ENCODE measurements at regions not wholly inside any gene's neighbourhood (a gene's known extent, or its start where the extent isn't known, plus 50 kb on each side); places are given as distances from the start of the nearest gene placed in this dataset.

- H3K9me3 ChIP-seq (ENCODE audit: insufficient read depth, low read depth, low read length): no peaks in the 10 kb centered on the region
- no peak overlapping the region for H2BK12ac ChIP-seq (ENCODE audit: low read length)
- no peaks in the 10 kb centered on the region for H3K36me3 ChIP-seq (ENCODE audit: control insufficient read depth in 1 of 2, insufficient read depth in 2 of 2, low read length in 2 of 2)
- no peak overlapping the region for H3K14ac ChIP-seq (ENCODE audit: low read length)
- no peaks in the 10 kb centered on the region for H3K27me3 ChIP-seq (ENCODE audit: insufficient read depth, low read length)
- no peak overlapping the region for H2AFZ ChIP-seq (ENCODE audit: insufficient read depth, low read length, poor library complexity)
- no peak overlapping the region for H2BK5ac ChIP-seq (ENCODE audit: low read depth, low read length, poor library complexity)
- H4K12ac ChIP-seq (ENCODE audit: low read depth, low read length): no peak overlapping the region
- DNase-seq: no peak
- H3K4me1 ChIP-seq (ENCODE audit: control insufficient read depth in 1 of 2, insufficient read depth in 2 of 2, low read length in 2 of 2): no peaks in the 10 kb centered on the region
- no peak overlapping the region for H3K18ac ChIP-seq (ENCODE audit: low read length)
- no peak overlapping the region for H3K9ac ChIP-seq (ENCODE audit: low read length)
- WGBS (ENCODE audit: extremely low coverage, insufficient coverage, insufficient read length): no CpG with 5 or more reads among the region's 23 CpGs
- no peak overlapping the region for H3K4ac ChIP-seq (ENCODE audit: low read depth, low read length)
- H2BK120ac ChIP-seq (ENCODE audit: insufficient read depth, low read length, poor library complexity): no peak overlapping the region
- H3K27ac ChIP-seq (ENCODE audit: low read depth, low read length): no peak overlapping the region
- H3K4me2 ChIP-seq (ENCODE audit: low read length): no peak overlapping the region
- no peak overlapping the region for H4K8ac ChIP-seq (ENCODE audit: low read depth, low read length)
- H3K4me3 ChIP-seq (ENCODE audit: low read depth, low read length): no peak overlapping the region
- no peak overlapping the region for H4K91ac ChIP-seq (ENCODE audit: low read depth, low read length)
- H2AK5ac ChIP-seq (ENCODE audit: low read length): no peak overlapping the region
- no peak overlapping the region for H3K23ac ChIP-seq (ENCODE audit: low read length)
- H3K79me2 ChIP-seq (ENCODE audit: control insufficient read depth, insufficient read depth, low read length, poor library complexity): no peaks in the 10 kb centered on the region
- H3K79me1 ChIP-seq (ENCODE audit: low read length): no peaks in the 10 kb centered on the region
These were observed 159.1 kb downstream of the OLFM1 start for GRCh38 chr9:135246248-135247205.

- no CpG with 5 or more reads among the region's 27 CpGs for WGBS (ENCODE audit: extremely low coverage, insufficient coverage, insufficient read length)
These were observed 159.9 kb downstream of the OLFM1 start for GRCh38 chr9:135247227-135247930.

GRCh38 chr9:135248111-135248510 lies 160.6 kb downstream of the OLFM1 start:
- no peak overlapping the region for H3K4me2 ChIP-seq (ENCODE audit: low read length)
- no peaks in the 10 kb centered on the region for H3K36me3 ChIP-seq (ENCODE audit: control insufficient read depth in 1 of 2, insufficient read depth in 2 of 2, low read length in 2 of 2)
- no peak overlapping the region for H2AK5ac ChIP-seq (ENCODE audit: low read length)
- H4K8ac ChIP-seq (ENCODE audit: low read depth, low read length): no peak overlapping the region
- no peaks in the 10 kb centered on the region for H3K27me3 ChIP-seq (ENCODE audit: insufficient read depth, low read length)
- H2AFZ ChIP-seq (ENCODE audit: insufficient read depth, low read length, poor library complexity): no peak overlapping the region
- H3K4ac ChIP-seq (ENCODE audit: low read depth, low read length): no peak overlapping the region
- H4K91ac ChIP-seq (ENCODE audit: low read depth, low read length): no peak overlapping the region
- H3K79me2 ChIP-seq (ENCODE audit: control insufficient read depth, insufficient read depth, low read length, poor library complexity): no peaks in the 10 kb centered on the region
- no peak overlapping the region for H3K14ac ChIP-seq (ENCODE audit: low read length)
- no peak overlapping the region for H2BK120ac ChIP-seq (ENCODE audit: insufficient read depth, low read length, poor library complexity)
- H3K9ac ChIP-seq (ENCODE audit: low read length): no peak overlapping the region
- H3K4me1 ChIP-seq (ENCODE audit: control insufficient read depth in 1 of 2, insufficient read depth in 2 of 2, low read length in 2 of 2): no peaks in the 10 kb centered on the region
- no peak overlapping the region for H2BK12ac ChIP-seq (ENCODE audit: low read length)
- no peak overlapping the region for H3K23ac ChIP-seq (ENCODE audit: low read length)
- H3K9me3 ChIP-seq (ENCODE audit: insufficient read depth, low read depth, low read length): peaks cover 2% of the 10 kb centered on the region
- no peak overlapping the region for H2BK5ac ChIP-seq (ENCODE audit: low read depth, low read length, poor library complexity)
- H4K12ac ChIP-seq (ENCODE audit: low read depth, low read length): no peak overlapping the region
- H3K18ac ChIP-seq (ENCODE audit: low read length): no peak overlapping the region
- no peak overlapping the region for H3K4me3 ChIP-seq (ENCODE audit: low read depth, low read length)
- no peak overlapping the region for H3K27ac ChIP-seq (ENCODE audit: low read depth, low read length)
- no CpG with 5 or more reads among the region's 8 CpGs for WGBS (ENCODE audit: extremely low coverage, insufficient coverage, insufficient read length)
- no peak for DNase-seq
- H3K79me1 ChIP-seq (ENCODE audit: low read length): no peaks in the 10 kb centered on the region

More at GRCh38 chr9:135247227-135247930, 159.9 kb downstream of the OLFM1 start:
- Histone ChIP-seq H3K4me1 (ENCODE audit: control insufficient read depth in 1 of 2, insufficient read depth in 2 of 2, low read length in 2 of 2) (no peaks in the 10 kb centered on the region), H2AK5ac (ENCODE audit: low read length) (no peak overlapping the region), H4K8ac (ENCODE audit: low read depth, low read length) (no peak overlapping the region), H3K79me1 (ENCODE audit: low read length) (no peaks in the 10 kb centered on the region), H3K79me2 (ENCODE audit: control insufficient read depth, insufficient read depth, low read length, poor library complexity) (no peaks in the 10 kb centered on the region), H3K9ac (ENCODE audit: low read length) (no peak overlapping the region), H2AFZ (ENCODE audit: insufficient read depth, low read length, poor library complexity) (no peak overlapping the region), H3K36me3 (ENCODE audit: control insufficient read depth in 1 of 2, insufficient read depth in 2 of 2, low read length in 2 of 2) (no peaks in the 10 kb centered on the region), H3K14ac (ENCODE audit: low read length) (no peak overlapping the region), H3K4ac (ENCODE audit: low read depth, low read length) (no peak overlapping the region), H2BK5ac (ENCODE audit: low read depth, low read length, poor library complexity) (no peak overlapping the region), H2BK120ac (ENCODE audit: insufficient read depth, low read length, poor library complexity) (no peak overlapping the region), H3K4me3 (ENCODE audit: low read depth, low read length) (no peak overlapping the region), H2BK12ac (ENCODE audit: low read length) (no peak overlapping the region), H3K9me3 (ENCODE audit: insufficient read depth, low read depth, low read length) (peaks cover 2% of the 10 kb centered on the region), H4K91ac (ENCODE audit: low read depth, low read length) (no peak overlapping the region), H3K23ac (ENCODE audit: low read length) (no peak overlapping the region), H3K4me2 (ENCODE audit: low read length) (no peak overlapping the region), H3K27me3 (ENCODE audit: insufficient read depth, low read length) (no peaks in the 10 kb centered on the region), H4K12ac (ENCODE audit: low read depth, low read length) (no peak overlapping the region), H3K27ac (ENCODE audit: low read depth, low read length) (no peak overlapping the region), H3K18ac (ENCODE audit: low read length) (no peak overlapping the region)
- DNase-seq: no peak

- no peak for DNase-seq
- WGBS (ENCODE audit: extremely low coverage, insufficient coverage, insufficient read length): no CpG with 5 or more reads among the region's 12 CpGs
- H2AK5ac ChIP-seq (ENCODE audit: low read length): no peak overlapping the region
These were observed 161.3 kb downstream of the OLFM1 start for GRCh38 chr9:135248721-135249120.

More at GRCh38 chr9:135248721-135249120, 161.3 kb downstream of the OLFM1 start:
- no peak overlapping the region for H3K27ac ChIP-seq (ENCODE audit: low read depth, low read length)
- no peaks in the 10 kb centered on the region for H3K27me3 ChIP-seq (ENCODE audit: insufficient read depth, low read length)
- H4K91ac ChIP-seq (ENCODE audit: low read depth, low read length): no peak overlapping the region
- H3K4ac ChIP-seq (ENCODE audit: low read depth, low read length): no peak overlapping the region
- H3K4me1 ChIP-seq (ENCODE audit: control insufficient read depth in 1 of 2, insufficient read depth in 2 of 2, low read length in 2 of 2): no peaks in the 10 kb centered on the region
- no peak overlapping the region for H3K18ac ChIP-seq (ENCODE audit: low read length)
- H3K9me3 ChIP-seq (ENCODE audit: insufficient read depth, low read depth, low read length): peaks cover 2% of the 10 kb centered on the region
- no peak overlapping the region for H3K9ac ChIP-seq (ENCODE audit: low read length)
- no peak overlapping the region for H3K4me3 ChIP-seq (ENCODE audit: low read depth, low read length)
- no peak overlapping the region for H2BK5ac ChIP-seq (ENCODE audit: low read depth, low read length, poor library complexity)
- H3K36me3 ChIP-seq (ENCODE audit: control insufficient read depth in 1 of 2, insufficient read depth in 2 of 2, low read length in 2 of 2): no peaks in the 10 kb centered on the region
- no peak overlapping the region for H3K14ac ChIP-seq (ENCODE audit: low read length)
- no peak overlapping the region for H4K8ac ChIP-seq (ENCODE audit: low read depth, low read length)
- H3K79me1 ChIP-seq (ENCODE audit: low read length): no peaks in the 10 kb centered on the region
- no peak overlapping the region for H3K4me2 ChIP-seq (ENCODE audit: low read length)
- no peak overlapping the region for H2AFZ ChIP-seq (ENCODE audit: insufficient read depth, low read length, poor library complexity)
- no peak overlapping the region for H4K12ac ChIP-seq (ENCODE audit: low read depth, low read length)
- H2BK12ac ChIP-seq (ENCODE audit: low read length): no peak overlapping the region
- no peak overlapping the region for H2BK120ac ChIP-seq (ENCODE audit: insufficient read depth, low read length, poor library complexity)
- no peaks in the 10 kb centered on the region for H3K79me2 ChIP-seq (ENCODE audit: control insufficient read depth, insufficient read depth, low read length, poor library complexity)
- no peak overlapping the region for H3K23ac ChIP-seq (ENCODE audit: low read length)

Measured in trophoblast cell (in vitro differentiated cells and primary cell).